GM13977 (cell line): ENCODE measurements at regions not wholly inside any gene's neighbourhood (a gene's known extent, or its start where the extent isn't known, plus 50 kb on each side); places are given as distances from the start of the nearest gene placed in this dataset.
"Not testable (repeated sequence)": the region's sequence is repeated elsewhere in the genome, so short reads cannot be mapped to it uniquely, and the experiment has no call there.

Source experiments
- DNase-seq: peaks from one replicate; pipeline ENCODE4 v3.0.0; 2012; ENCODE audit warnings: low spot score
- CTCF ChIP-seq: IDR thresholded peaks from 2 replicates; pipeline ENCODE4 v1.5.1; 2012; ENCODE audit warnings: mild to moderate bottlenecking, control low read depth; ENCODE audit not compliant: insufficient read depth; ENCODE audit errors: extremely low read depth, missing control alignments
- in situ Hi-C: fragments of 300-500 bp; cut with MboI; formaldehyde crosslinking; loops from one replicate; pipeline ENCODE4 v1.12.0; 2022; ENCODE audit warnings: low sequenced_read_pairs, low pct_unique_long_range_greater_than_20kb, mixed read lengths, inconsistent platforms; ENCODE audit not compliant: unreplicated experiment

- DNase-seq: no peak
- no peak for TF ChIP-seq CTCF
- in situ Hi-C loops: no loop called here
These were observed 91.4 kb downstream of the JRKL start for GRCh38 chr11:96481204-96481603.

- TF ChIP-seq CTCF: no peak
- no peak for DNase-seq
- in situ Hi-C loops: no loop called here
These were observed 92.0 kb downstream of the JRKL start for GRCh38 chr11:96481771-96482170.

- no peak for TF ChIP-seq CTCF
- no peak for DNase-seq
- in situ Hi-C loops: no loop called here
These were observed 92.4 kb downstream of the JRKL start for GRCh38 chr11:96482193-96482592.

GRCh38 chr11:96483374-96483955 lies 93.7 kb downstream of the JRKL start:
- in situ Hi-C loops: no loop called here
- DNase-seq: no peak
- TF ChIP-seq CTCF: no peak

GRCh38 chr11:96484361-96484760 lies 94.5 kb downstream of the JRKL start:
- in situ Hi-C loops: no loop called here
- TF ChIP-seq CTCF: no peak
- no peak for DNase-seq

GRCh38 chr11:96486890-96487611 lies 97.2 kb downstream of the JRKL start:
- TF ChIP-seq CTCF: no peak
- in situ Hi-C loops: no loop called here
- no peak for DNase-seq

- DNase-seq, in situ Hi-C loops: not testable (repeated sequence)
These were observed 99.1 kb downstream of the JRKL start for GRCh38 chr11:96488911-96489310.
